Inferior parietal cortex (tissue), 1 donor: ENCODE measurements at regions not wholly inside any gene's neighbourhood (a gene's known extent, or its start where the extent isn't known, plus 50 kb on each side); places are given as distances from the start of the nearest gene placed in this dataset.
A peak's percentile ranks its signal among the peaks of the same experiment; 100 is the strongest.

Source experiments
- DNase-seq: peaks from one replicate; pipeline ENCODE4 v3.0.0-alpha.2; 2016; ENCODE audit errors: extremely low spot score

DNA sequence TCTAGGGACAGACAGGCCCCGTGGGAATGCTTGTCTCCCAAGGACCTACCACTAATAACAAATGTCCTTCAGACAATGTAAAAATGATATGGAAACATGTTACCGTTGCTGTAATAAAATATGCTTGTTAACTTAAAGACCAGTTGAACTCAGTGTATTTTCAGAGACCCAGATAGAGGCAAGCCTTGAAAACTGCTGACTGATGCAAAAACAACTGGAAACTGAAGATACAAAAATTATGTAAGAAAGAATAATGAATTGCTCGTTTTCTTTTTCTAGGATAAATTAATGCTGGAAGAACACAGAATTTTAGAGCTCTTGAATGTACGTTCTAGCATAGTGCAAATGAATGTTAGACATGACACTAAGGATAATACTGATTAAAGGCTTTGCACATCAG is 311.5 kb upstream of the MAN1A1 start:
- DNase-seq: no peak

DNA sequence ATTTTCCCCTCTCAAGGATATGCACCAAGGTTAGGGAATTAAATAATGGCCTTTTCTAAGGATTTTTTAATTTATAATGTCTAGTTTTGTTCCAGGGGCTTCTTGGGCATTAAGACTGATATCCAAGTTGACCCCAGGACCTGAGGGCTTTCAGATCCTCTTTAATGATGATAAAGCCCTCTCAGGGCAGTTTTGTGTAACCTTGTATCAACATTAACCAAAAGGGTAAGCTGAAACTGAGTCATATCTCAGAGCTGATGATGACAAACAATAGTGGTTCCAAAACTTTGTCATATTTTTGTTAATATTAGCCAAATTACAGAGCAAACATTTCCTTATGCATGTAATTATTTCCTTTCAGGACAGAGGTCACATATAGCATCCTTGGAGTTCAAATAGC is 309.4 kb upstream of the MAN1A1 start:
- no peak for DNase-seq

DNA sequence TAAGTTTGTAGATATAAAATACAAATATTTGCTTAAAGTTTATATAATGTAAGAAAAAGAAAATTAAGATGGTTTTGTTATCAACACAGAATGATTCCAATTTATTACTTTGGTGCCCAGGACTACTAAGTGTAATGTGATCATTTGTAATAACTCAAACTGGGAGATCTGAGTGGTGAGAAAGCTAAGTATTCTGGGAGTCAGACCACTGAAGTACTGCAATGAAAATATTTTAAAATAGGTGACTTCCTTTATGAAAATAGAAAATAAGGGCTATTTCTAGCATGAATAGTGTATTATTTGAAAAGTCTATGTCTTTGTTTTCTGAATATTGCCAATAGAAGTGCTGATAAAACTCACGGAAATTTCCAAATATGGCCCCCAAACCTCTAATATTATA is 305.6 kb upstream of the MAN1A1 start:
- DNase-seq: no peak

- no peak for DNase-seq
These were observed 303.8 kb upstream of the MAN1A1 start for GRCh38 chr6:119653329-119653728.

DNA sequence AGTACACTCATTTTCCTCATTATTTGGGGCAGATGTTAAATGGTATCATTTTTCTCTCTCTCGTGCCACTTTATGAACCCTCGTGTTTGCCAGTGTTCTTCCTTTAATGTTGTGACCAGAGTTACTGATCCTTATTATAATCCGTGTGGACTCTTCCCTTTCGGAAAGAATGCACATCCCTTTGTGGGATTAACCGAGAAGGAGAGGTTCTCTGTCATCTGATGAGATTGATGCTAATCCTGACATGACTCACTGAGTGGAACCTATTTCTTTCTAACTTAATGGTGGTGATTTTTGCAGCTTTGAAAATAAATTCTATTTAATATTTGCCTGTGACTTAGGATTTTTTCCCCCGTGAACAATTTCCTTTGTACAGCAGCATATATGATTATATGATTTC is 300.0 kb upstream of the MAN1A1 start:
- DNase-seq: no peak

DNA sequence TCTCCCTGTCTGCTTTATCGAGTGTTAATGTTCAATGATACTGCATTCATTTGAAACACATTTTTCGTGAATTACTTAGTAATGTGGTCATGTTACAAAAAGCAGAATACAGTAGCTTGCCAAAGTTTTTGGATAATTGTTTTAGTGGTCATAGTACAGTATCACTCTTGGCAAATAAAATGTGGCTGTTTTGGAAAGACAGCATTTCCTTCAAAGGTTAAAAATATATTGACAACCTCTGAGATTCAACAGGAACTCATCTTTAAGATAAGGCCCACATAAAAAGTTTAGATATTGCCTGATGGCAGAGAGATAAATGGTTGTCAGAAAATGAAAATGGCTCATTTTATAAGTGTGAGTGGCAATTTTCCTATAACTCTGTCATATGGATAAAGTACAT is 297.7 kb upstream of the MAN1A1 start:
- no peak for DNase-seq

DNA sequence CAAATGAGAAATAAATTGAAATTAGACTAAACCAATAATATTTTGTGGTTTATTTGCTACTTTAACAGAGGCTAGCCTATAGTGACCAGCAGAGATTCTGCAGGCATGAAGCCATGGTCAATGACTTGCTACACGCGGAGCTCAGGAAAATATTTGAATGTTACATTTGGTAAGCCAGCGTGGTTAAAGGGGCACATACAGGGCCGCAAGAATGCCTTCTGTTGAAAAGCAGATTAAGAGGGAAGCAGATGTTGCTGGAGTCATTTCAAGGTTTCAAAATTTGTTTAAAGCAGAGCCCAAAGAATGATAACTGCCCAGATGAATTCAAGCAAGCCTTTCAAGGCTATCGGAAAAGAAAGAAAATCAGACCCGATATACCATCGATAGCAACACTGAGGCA is 294.3 kb upstream of the MAN1A1 start:
- DNase-seq: no peak

DNA sequence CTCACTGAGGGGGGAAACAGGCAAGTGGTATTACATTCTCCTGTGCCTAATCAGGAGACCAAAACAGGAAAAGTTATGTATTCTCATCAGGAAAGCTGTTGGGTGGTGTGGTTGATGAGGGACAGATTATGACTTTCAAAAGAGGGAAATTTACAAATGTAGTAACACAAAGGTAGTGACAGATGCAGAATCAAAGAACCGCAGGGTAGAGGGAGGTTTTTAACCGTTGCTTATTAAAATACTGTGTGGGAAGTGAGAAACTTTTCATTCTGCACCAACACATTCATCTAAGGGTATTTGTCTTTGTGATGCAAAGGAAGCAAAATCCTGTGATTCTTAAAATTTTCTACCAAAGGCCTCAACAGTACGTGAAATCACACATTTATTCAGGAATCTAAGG is 288.2 kb upstream of the MAN1A1 start:
- DNase-seq: peak; percentile 33

- DNase-seq: no peak
These were observed 286.5 kb upstream of the MAN1A1 start for GRCh38 chr6:119636060-119636459.

GRCh38 chr6:119633461-119633860 is 283.9 kb upstream of the MAN1A1 start:
- DNase-seq: no peak

DNA sequence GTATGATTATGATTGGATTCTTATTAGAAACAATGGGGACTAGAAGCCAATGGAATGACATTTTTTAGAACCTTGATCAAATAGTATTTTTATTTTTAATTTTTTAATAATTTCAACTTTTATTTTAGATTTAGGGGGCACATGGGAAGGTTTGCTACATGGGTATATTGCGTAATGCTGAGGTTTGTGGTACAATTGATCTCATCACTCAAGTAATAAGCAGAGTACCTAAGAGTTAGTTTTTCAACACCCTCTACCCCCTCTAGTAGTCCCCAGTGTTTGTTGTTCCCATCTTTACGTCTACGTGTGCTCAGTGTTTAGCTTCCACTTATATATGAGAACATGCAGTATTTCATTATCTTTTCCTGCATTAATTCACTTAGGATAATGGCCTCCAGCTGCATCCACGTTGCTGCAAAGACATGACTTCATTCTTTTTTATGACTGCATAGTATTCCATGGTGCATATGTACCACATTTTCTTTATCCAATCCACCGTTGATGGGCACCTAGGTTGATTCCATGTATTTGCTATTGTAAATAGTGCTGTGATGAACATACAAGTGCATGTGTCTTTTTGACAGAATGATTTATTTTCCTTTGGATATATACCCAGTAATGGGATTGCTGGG is 281.1 kb upstream of the MAN1A1 start:
- DNase-seq: no peak

- DNase-seq: no peak
These were observed 279.4 kb upstream of the MAN1A1 start for GRCh38 chr6:119628691-119629594.

DNA sequence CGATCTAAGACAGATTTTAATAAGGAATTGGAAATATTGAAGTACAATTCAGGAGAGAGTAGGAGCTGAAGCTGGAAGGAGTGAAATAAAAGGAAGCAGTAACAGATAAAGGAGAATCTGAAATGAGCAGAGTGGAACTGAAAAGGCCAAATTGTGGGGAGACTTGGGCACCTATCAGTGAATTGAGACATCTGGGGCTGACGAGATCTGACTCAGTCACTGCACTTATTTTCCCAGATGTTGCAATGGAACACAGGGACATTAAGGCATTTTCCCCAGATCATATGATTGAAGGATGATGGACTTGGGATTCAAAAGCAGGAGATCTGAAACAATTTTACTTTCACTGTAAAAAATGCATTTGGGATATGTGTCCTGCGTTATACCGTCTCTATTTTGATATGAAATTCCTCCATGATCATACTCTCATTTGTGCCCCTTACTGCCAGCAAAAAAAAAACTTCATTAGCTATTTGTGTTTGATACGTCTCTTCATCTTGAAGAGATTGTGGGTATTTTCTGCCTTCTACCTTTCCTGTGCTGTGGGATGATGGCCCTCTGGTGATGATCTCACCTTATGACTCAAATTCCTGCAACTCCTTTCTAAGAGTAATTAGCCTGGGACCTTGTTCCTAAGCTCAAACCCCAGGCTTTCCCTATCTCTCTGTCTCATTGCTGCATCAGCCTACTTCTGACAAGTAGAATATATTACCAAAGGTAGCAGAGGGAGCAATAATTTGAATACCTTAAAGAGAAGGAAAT is 278.5 kb upstream of the MAN1A1 start:
- no peak for DNase-seq

GRCh38 chr6:119626884-119627619 is 277.5 kb upstream of the MAN1A1 start:
- no peak for DNase-seq

DNA sequence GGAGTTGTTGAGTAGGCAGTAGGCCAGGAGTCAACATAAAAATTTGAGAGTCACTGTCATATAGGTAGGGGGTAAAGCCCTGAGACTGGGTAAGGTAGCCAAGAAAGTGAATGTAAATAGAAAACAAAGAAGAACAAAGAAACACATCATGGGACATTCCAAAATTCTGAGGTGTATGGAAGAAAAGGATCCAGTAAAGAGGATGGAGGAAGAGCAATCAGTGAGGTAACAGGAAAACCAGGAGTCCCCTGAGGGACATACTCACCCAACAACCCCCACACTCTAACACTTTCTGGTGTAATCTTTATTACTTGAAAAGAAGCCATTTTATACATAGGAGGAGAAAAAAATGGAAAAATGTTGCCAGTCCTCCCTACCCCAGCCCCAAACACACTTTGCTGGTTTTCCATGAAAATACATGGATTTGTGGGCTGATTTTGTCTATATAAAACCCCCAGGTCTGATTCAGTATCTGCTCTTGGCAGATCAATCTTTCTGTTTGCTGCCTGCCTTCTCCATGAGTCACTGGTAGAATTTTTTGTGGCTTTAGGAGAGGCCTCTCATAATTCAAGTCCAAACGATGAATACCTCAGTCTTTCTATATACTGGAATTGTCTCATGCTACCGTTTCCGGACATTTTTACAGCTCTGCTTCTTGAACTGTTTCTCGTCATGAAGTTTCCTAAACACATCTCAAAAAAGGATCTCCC is 271.4 kb upstream of the MAN1A1 start:
- DNase-seq: no peak

GRCh38 chr6:119614138-119614537 is 264.6 kb upstream of the MAN1A1 start:
- no peak for DNase-seq

DNA sequence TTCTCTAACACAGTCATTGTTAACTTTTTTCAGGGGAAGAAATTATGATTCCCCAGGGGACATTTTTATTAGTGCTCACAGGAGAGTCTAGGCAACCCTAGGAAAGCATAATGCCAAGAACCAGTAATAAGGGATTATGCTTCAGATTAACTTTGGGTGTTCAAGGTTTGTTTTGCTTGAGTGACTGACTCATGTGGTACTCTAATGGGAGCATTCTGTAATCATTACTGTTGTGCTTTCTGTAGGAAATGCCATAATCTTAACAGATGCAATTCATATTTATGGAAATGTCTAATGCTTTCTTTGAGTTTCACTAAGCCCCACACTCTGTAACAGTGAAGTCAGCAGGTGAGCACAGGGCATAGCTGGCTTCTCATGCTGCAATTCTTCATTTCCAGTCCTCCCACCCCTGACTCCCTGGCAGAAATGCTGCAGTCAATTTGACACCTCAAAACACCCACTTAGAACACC is 263.4 kb upstream of the MAN1A1 start:
- no peak for DNase-seq

- no peak for DNase-seq
These were observed 262.8 kb upstream of the MAN1A1 start for GRCh38 chr6:119612176-119612891.

GRCh38 chr6:119610754-119611153 is 261.2 kb upstream of the MAN1A1 start:
- DNase-seq: no peak

GRCh38 chr6:119610265-119610664 is 260.7 kb upstream of the MAN1A1 start:
- DNase-seq: no peak
